SK-N-MC (cell line): ENCODE measurements at regions not wholly inside any gene's neighbourhood (a gene's known extent, or its start where the extent isn't known, plus 50 kb on each side); places are given as distances from the start of the nearest gene placed in this dataset.

Source experiments
- EZH2 ChIP-seq: fragments of 200-600 bp; sonication (generic); IDR thresholded peaks from one replicate; pipeline ENCODE4 v1.6.1; 2017; ENCODE audit warnings: antibody characterized with exemption
- FOXP2 ChIP-seq: optimal IDR thresholded peaks from 2 replicates; pipeline ENCODE3; 2011; ENCODE audit warnings: mild to moderate bottlenecking, moderate library complexity; ENCODE audit not compliant: insufficient read depth; ENCODE audit errors: extremely low read length, control extremely low read depth
- POLR2AphosphoS5 ChIP-seq: IDR thresholded peaks from 2 replicates; pipeline ENCODE4 v1.6.1; 2012; ENCODE audit warnings: mild to moderate bottlenecking, low read depth, low read length, borderline replicate concordance

GRCh38 chr2:219758907-219759680 is 131.7 kb downstream of the SLC4A3 start:
- TF ChIP-seq EZH2: no peak
- no peak for TF ChIP-seq POLR2AphosphoS5
- no peak for TF ChIP-seq FOXP2
